Urinary bladder (tissue), 3 donors: ENCODE measurements at regions not wholly inside any gene's neighbourhood (a gene's known extent, or its start where the extent isn't known, plus 50 kb on each side); places are given as distances from the start of the nearest gene placed in this dataset.
"Not testable (repeated sequence)": the region's sequence is repeated elsewhere in the genome, so short reads cannot be mapped to it uniquely, and the experiment has no call there.

Experiments used
- DNase-seq: peaks from one replicate; pipeline ENCODE4 v3.0.0-alpha.2; 2015; ENCODE audit errors: extremely low spot score
- H3K27ac ChIP-seq: one replicate; pipeline ENCODE4 v1.5.1; 2013; ENCODE audit warnings: low read depth, mild to moderate bottlenecking, moderate library complexity
- H3K36me3 ChIP-seq: one replicate; pipeline ENCODE4 v1.6.1; 2013; ENCODE audit warnings: mild to moderate bottlenecking, moderate library complexity; ENCODE audit not compliant: insufficient read depth
- H3K4me1 ChIP-seq: one replicate; pipeline ENCODE4 v1.6.1; 2013; ENCODE audit warnings: mild to moderate bottlenecking, moderate library complexity; ENCODE audit not compliant: insufficient read depth
- H3K4me3 ChIP-seq: one replicate; pipeline ENCODE4 v1.5.1; 2013; ENCODE audit warnings: low read depth, low read length
- WGBS: extraction: QIAGEN DNeasy Blood & Tissue Kit; methylation state at CpG from one replicate; pipeline ENCODE4 v1.1.7; 2013; 5-methylcytosine and 5-hydroxymethylcytosine counted together
- donor health status: healthy with polysubstance abuse.
- donor health status: healthy.

DNA sequence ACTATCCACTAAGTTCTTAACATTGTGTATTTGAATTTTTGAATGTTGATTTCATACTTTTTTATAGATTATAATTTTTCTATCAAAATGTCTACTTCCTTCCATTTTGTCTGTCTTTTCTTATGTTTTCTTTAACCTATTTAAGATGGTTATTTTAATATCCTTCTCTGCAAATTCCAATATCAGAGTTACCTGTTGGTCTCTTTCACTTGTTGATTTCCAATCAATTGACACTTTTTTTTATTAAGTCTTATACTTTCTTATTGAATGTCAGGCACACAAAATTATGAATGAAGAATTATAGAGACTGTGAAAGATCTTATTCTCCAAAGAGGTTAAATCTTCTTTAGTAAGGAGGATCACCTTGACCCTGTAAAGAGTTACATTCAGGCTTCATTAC, 448.3 kb upstream of the NRG3 start:
- no peak overlapping the region for H3K27ac ChIP-seq
- no peak for DNase-seq
- no peaks in the 10 kb centered on the region for H3K36me3 ChIP-seq
- H3K4me1 ChIP-seq, result no peaks in the 10 kb centered on the region
- H3K4me3 ChIP-seq, result no peak overlapping the region

- no peak for DNase-seq
- H3K4me1 ChIP-seq, result no peaks in the 10 kb centered on the region
- H3K4me3 ChIP-seq, result no peak overlapping the region
- H3K36me3 ChIP-seq, result no peaks in the 10 kb centered on the region
- 59% methylated on average over 2 of the region's 2 CpGs for WGBS
- no peak overlapping the region for H3K27ac ChIP-seq
Measured at GRCh38 chr10:81428456-81429134, 446.4 kb upstream of the NRG3 start.

DNA sequence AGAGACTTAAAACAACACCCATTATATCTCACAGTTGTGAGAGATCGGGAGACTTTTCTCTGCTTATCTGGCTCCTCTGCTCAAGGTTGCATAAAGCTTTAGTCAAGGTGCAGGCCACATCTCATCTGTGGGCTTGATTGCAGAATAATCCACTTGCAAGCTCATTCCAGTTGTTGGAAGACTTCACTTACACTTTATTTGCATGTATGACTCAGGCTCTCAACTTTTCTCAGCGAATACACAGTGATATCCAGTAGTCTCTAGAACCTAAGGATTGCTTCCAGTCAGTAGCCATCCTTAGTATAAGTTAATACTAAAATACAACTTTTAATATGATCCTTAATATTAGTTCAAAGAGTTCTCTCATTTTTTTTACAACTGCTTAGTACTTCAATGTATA, 435.5 kb upstream of the NRG3 start:
- no peak for DNase-seq
- 77% methylated on average over 2 of the region's 2 CpGs for WGBS
- Histone ChIP-seq H3K36me3 (no peaks in the 10 kb centered on the region), H3K4me3 (no peak overlapping the region), H3K27ac (no peak overlapping the region), H3K4me1 (no peaks in the 10 kb centered on the region)

- WGBS, result 96% methylated on average over 21 of the region's 21 CpGs
- not testable (repeated sequence) for H3K4me1 ChIP-seq, H3K4me3 ChIP-seq, H3K27ac ChIP-seq, DNase-seq, H3K36me3 ChIP-seq
Measured at GRCh38 chr10:81441624-81442023, 433.4 kb upstream of the NRG3 start.

- H3K4me1 ChIP-seq, result no peaks in the 10 kb centered on the region
- no peak overlapping the region for H3K27ac ChIP-seq
- DNase-seq, result no peak
- no peaks in the 10 kb centered on the region for H3K36me3 ChIP-seq
- no peak overlapping the region for H3K4me3 ChIP-seq
- 86% methylated on average over 7 of the region's 7 CpGs for WGBS
Measured at GRCh38 chr10:81444242-81444929, 430.6 kb upstream of the NRG3 start.

- DNase-seq, result no peak
- 65% methylated on average over 1 of the region's 1 CpG for WGBS
Measured at GRCh38 chr10:81450651-81451050, 424.3 kb upstream of the NRG3 start.

DNA sequence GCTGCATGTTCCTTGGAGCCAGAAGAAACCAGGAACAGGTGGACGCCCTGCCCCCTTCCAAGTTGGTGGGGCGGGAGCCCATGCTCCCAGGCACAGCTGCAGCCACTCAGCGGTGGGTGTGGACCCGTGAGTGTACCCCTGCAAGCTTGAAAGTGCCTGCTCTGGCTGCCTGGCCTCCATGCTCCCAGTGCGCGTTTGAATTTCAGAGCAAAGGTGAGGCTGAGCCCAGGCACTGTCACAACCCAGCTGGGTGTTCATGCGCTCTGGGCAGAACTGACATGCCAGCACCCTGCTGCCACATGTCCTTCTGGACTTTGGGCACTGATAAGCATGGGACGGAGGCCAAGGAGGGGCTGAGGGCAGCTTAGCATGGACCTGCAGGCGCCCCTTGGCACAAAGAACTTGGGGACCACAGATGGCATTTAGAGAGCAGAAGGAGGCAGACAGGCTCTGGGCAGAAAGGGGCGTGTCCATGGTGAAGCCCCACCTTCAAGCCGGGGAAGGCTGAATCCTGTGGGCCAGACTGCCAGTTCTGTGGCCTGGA, 402.0 kb upstream of the NRG3 start:
- 85% methylated on average over 11 of the region's 11 CpGs for WGBS
- no peaks in the 10 kb centered on the region for H3K4me1 ChIP-seq
- H3K27ac ChIP-seq, result no peak overlapping the region
- H3K4me3 ChIP-seq, result no peak overlapping the region
- no peaks in the 10 kb centered on the region for H3K36me3 ChIP-seq
- no peak for DNase-seq

More at GRCh38 chr10:81450651-81451050, 424.3 kb upstream of the NRG3 start:
- Histone ChIP-seq H3K27ac (no peak overlapping the region), H3K4me3 (no peak overlapping the region), H3K4me1 (no peaks in the 10 kb centered on the region), H3K36me3 (no peaks in the 10 kb centered on the region)

DNA sequence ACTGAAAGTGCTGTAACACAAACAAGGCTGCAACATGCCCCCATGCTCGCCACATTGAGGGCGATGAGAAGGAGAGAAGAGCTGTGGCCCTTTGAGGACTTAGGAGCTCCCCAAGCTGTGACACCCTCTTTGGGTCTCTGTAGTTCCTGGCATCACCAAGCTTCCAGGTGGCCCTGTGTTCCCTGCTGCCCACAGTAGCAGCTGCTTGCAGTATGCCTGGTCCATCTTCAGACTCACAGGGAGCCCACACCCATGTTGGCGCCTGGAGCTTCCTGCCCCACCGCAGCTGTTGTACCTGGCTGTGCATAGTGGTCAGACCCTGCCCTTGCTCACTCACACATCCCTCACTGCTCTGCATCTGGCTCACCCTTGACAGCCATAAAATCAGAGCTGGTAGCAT, 401.2 kb upstream of the NRG3 start:
- Histone ChIP-seq H3K4me3 (no peak overlapping the region), H3K36me3 (no peaks in the 10 kb centered on the region), H3K4me1 (no peaks in the 10 kb centered on the region), H3K27ac (no peak overlapping the region)
- WGBS, result 86% methylated on average over 4 of the region's 4 CpGs
- no peak for DNase-seq

DNA sequence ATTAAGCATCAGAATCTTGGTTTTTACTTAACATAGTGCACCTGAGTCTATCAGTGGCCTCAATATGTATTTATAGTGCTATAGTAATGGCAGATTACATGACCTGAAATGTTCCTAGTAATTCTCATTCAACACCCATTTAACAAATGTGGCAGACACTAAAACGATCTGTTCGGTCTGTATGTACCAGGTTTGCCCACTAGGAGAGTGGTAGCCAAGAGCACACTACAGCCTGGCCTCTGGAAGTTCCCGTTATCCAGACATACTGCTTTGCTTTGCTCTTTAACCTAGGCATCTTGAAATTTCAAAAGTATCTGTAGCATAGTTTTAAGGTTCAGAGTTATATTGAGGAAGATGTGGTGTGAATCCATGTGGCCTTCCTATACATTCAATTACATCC, 395.7 kb upstream of the NRG3 start:
- no peak overlapping the region for H3K27ac ChIP-seq
- no peaks in the 10 kb centered on the region for H3K4me1 ChIP-seq
- H3K4me3 ChIP-seq, result no peak overlapping the region
- no peak for DNase-seq
- no peaks in the 10 kb centered on the region for H3K36me3 ChIP-seq
- 84% methylated on average over 3 of the region's 3 CpGs for WGBS

- Histone ChIP-seq H3K4me3 (no peak overlapping the region), H3K27ac (no peak overlapping the region), H3K36me3 (no peaks in the 10 kb centered on the region), H3K4me1 (no peaks in the 10 kb centered on the region)
- no peak for DNase-seq
Measured at GRCh38 chr10:81496626-81497025, 378.4 kb upstream of the NRG3 start.

DNA sequence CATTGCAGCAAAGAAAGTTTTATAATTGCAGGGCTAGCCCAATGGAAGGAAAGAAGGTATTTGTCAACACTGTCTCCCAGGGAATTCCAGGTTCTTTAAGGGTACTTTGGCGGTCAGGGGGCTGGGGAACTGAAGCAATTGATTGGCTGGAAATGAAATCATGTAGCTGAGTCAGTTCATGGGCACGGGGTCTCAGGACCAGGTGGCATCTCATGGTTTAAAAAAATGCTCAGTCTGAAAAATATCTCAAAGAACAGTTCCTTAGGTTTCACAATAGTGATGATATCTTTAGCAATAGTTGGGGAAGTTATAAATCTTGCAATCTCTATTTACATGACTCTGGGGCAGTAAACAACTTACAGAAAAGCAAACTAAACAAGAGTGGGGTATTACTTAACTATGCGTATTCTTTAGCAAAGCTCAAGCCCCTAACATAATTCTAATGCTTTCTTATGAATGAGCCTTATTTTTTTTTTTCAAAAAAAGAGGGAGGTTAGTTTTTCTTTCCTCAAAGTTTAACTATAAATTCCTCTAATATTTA, 376.9 kb upstream of the NRG3 start:
- Histone ChIP-seq H3K36me3 (no peaks in the 10 kb centered on the region), H3K4me3 (no peak overlapping the region), H3K27ac (no peak overlapping the region), H3K4me1 (no peaks in the 10 kb centered on the region)
- DNase-seq, result no peak
- 51% methylated on average over 3 of the region's 3 CpGs for WGBS

DNA sequence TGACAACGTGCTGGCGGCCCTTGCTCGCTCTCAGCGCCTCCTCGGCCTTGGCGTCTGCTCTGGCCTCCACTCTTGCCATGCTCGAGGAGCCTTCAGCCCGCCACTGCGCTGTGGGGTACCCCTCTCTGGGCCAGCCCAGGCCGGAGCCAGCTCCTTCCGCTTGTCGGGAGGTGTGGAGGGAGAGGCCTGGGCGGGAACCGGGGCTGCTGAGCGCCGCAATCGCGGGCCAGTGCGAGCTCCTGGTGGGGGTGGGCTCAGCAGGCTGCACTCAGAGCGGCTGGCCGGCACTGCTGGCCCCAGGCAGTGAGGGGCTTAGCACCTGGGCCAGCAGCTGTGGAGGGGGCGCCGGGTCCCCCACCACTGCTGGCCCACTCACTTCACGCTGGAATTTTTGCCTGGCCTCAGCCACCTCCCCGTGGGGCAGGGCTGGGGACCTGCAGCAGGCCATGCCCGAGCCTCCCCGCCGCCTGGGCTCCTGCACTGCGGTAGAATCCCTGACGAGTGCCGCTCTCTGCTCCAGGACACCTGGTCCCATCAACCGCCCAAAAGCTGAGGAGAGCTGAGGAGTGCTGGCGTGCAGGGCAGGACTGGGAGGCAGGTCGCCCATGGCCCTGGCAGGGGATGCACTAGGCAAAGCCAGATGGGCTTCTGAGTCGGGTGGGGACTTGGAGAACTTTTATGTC, 372.2 kb upstream of the NRG3 start:
- 95% methylated on average over 35 of the region's 35 CpGs for WGBS
- H3K27ac ChIP-seq, result no peak overlapping the region

DNA sequence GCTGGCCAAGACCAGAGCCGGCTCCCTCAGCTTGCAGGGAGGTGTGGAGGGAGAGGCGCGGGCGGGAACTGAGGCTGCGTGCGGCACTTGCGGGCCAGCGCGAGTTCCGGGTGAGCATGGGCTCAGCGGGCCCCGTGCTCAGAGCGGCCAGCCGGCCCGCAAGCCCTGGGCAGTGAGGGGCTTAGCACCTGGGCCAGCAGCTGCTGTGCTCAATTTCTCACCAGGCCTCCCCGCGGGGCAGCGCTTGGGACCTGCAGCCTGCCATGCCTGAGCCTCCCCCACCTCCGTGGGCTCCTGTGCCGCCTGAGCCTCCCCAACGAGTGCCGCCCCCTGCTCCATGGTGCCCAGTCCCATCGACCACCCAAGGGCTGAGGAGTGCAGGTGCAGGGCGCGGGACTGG, 369.2 kb upstream of the NRG3 start:
- DNase-seq, H3K27ac ChIP-seq, H3K36me3 ChIP-seq, H3K4me3 ChIP-seq, H3K4me1 ChIP-seq: not testable (repeated sequence)
- 92% methylated on average over 25 of the region's 25 CpGs for WGBS

More for the DNA sequence above, 372.2 kb upstream of the NRG3 start:
- Histone ChIP-seq H3K4me1 (no peaks in the 10 kb centered on the region), H3K4me3 (no peak overlapping the region), H3K36me3 (no peaks in the 10 kb centered on the region)
- DNase-seq, result no peak

GRCh38 chr10:81514811-81515210, 360.2 kb upstream of the NRG3 start:
- no peaks in the 10 kb centered on the region for H3K36me3 ChIP-seq
- H3K4me3 ChIP-seq, result no peak overlapping the region
- H3K27ac ChIP-seq, result no peak overlapping the region
- DNase-seq, result no peak
- no peaks in the 10 kb centered on the region for H3K4me1 ChIP-seq
